ENCODE measurements at regions not wholly inside any gene's neighbourhood (a gene's known extent, or its start where the extent isn't known, plus 50 kb on each side); places are given as distances from the start of the nearest gene placed in this dataset.

DNA sequence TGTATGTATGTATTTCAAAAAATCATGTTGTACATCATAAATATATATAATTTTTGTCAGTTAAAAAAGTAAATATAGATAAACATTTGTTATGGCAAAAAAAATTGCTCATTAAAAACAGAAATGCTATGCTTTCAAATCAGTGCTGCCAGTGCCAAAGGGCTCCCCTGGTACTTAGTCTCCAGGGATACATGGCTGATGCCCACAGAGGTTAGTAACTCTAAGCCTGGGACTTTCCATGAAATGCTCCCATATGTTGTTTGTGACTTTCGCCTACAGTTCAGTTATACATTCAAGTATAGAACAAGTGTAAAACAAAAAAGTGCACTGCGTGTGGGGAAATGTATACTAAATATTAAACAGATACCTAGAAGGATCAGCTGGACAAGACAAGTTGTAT is 104.0 kb downstream of the TENT5A start:
- no peak for FAIRE-seq
- H3K4me1 ChIP-seq (ENCODE audit: control insufficient read depth, insufficient read depth, low read length), result no peaks in the 10 kb centered on the region
- H3K4me2 ChIP-seq (ENCODE audit: control insufficient read depth, insufficient read depth), result no peak overlapping the region
- intact Hi-C loops (cut with micrococcal nuclease; ENCODE audit: unreplicated experiment), result no loop called here
- ChIA-PET RAD21 (ENCODE audit: unreplicated experiment) (interaction anchor here (0.8 kb wide), 1 partner anchor 81 kb away, joined by 3 read pairs; no protein-coding TSS in a partner anchor), SMC1A (ENCODE audit: uncharacterized antibody, unreplicated experiment) (interaction anchor here (0.8 to 2.0 kb wide), 4 partner anchors 12 to 86 kb away, joined by 3 to 5 read pairs (median 4); no protein-coding TSS in a partner anchor), POLR2A (no interaction called here), CTCF (no interaction called here)
- TF ChIP-seq SMAD1 (IDR thresholded peaks at IDR 0.05; ENCODE audit: low read depth, partially characterized antibody), result no peak
- TF ChIP-seq MEF2B (IDR thresholded peaks at IDR 0.05; ENCODE audit: partially characterized antibody, poor library complexity, severe bottlenecking), result peak; percentile 94
- TF ChIP-seq GATAD2B (conservative IDR thresholded peaks at IDR 0.05; ENCODE audit: low read depth), result 0 out of 2 replicates have a peak, but pooled peaks have one; percentile 38
- TF ChIP-seq SMARCA5 (IDR thresholded peaks at IDR 0.05), result no peak
- TF ChIP-seq RELB (IDR thresholded peaks at IDR 0.05; ENCODE audit: low read depth), result 0 out of 2 replicates have a peak, but pooled peaks have one; percentile 21
- no peak overlapping the region for H3K9ac ChIP-seq (ENCODE audit: control insufficient read depth, insufficient read depth, low read length)
- WGBS (ENCODE audit: insufficient coverage, insufficient replicate concordance, low lambda C conversion rate, missing lambda C conversion rate), result 32% methylated on average over 2 of the region's 2 CpGs
- BruUV-seq (replicated peaks), result no TSS peak
- no peak overlapping the region for H3K4me3 ChIP-seq
- no peak for DNase-seq (ENCODE audit: low read depth, low spot score)
- H4K20me1 ChIP-seq (ENCODE audit: control insufficient read depth, insufficient read depth), result no peaks in the 10 kb centered on the region
- no peaks in the 10 kb centered on the region for H3K36me3 ChIP-seq (ENCODE audit: control insufficient read depth in 2 of 2, insufficient read depth in 2 of 2, low read length in 1 of 2)
- no peaks in the 10 kb centered on the region for H3K27me3 ChIP-seq (replicated peaks in 1 of 2; ENCODE audit: control insufficient read depth in 2 of 2, insufficient read depth in 2 of 2, low read length in 1 of 2)
- ATAC-seq, result peak; percentile 53
- no peaks in the 10 kb centered on the region for H3K9me3 ChIP-seq (replicated peaks; ENCODE audit: control insufficient read depth, insufficient read depth, low read length)
- H3K79me2 ChIP-seq (ENCODE audit: control insufficient read depth, insufficient read depth, low read length), result no peaks in the 10 kb centered on the region
- in situ Hi-C loops (cut with MboI), result no loop called here
- H3K27ac ChIP-seq (ENCODE audit: control insufficient read depth, insufficient read depth), result no peak overlapping the region
- H2AFZ ChIP-seq (ENCODE audit: control insufficient read depth, low read depth, low read length), result no peak overlapping the region

GRCh38 chr6:81643156-81643555 is 109.3 kb downstream of the TENT5A start:
- in situ Hi-C loops (cut with MboI), result no loop called here
- Histone ChIP-seq H2AFZ (ENCODE audit: control insufficient read depth, low read depth, low read length) (no peak overlapping the region), H3K4me3 (no peak overlapping the region), H3K27me3 (replicated peaks in 1 of 2; ENCODE audit: control insufficient read depth in 2 of 2, insufficient read depth in 2 of 2, low read length in 1 of 2) (no peaks in the 10 kb centered on the region), H3K4me2 (ENCODE audit: control insufficient read depth, insufficient read depth) (no peak overlapping the region), H3K36me3 (ENCODE audit: control insufficient read depth in 2 of 2, insufficient read depth in 2 of 2, low read length in 1 of 2) (no peaks in the 10 kb centered on the region), H3K79me2 (ENCODE audit: control insufficient read depth, insufficient read depth, low read length) (no peaks in the 10 kb centered on the region), H3K9me3 (replicated peaks; ENCODE audit: control insufficient read depth, insufficient read depth, low read length) (no peaks in the 10 kb centered on the region), H3K27ac (ENCODE audit: control insufficient read depth, insufficient read depth) (no peak overlapping the region), H3K4me1 (ENCODE audit: control insufficient read depth, insufficient read depth, low read length) (no peaks in the 10 kb centered on the region), H4K20me1 (ENCODE audit: control insufficient read depth, insufficient read depth) (no peaks in the 10 kb centered on the region), H3K9ac (ENCODE audit: control insufficient read depth, insufficient read depth, low read length) (no peak overlapping the region)
- no peak for ATAC-seq
- no peak for DNase-seq (ENCODE audit: low read depth, low spot score)
- no TSS peak for BruUV-seq (replicated peaks)
- CTCF ChIA-PET, result no interaction called here
- intact Hi-C loops (cut with micrococcal nuclease; ENCODE audit: unreplicated experiment), result no loop called here
- POLR2A ChIA-PET, result no interaction called here
- SMC1A ChIA-PET (ENCODE audit: uncharacterized antibody, unreplicated experiment), result interaction anchor here (0.7 to 1.0 kb wide), 4 partner anchors 10 to 18 kb away, joined by 3 to 4 read pairs (median 4); no protein-coding TSS in a partner anchor
- TF ChIP-seq ZNF622 (IDR thresholded peaks at IDR 0.05), result no peak
- TF ChIP-seq ZNF24 (IDR thresholded peaks at IDR 0.05), result no peak
- TF ChIP-seq NR2C2 (IDR thresholded peaks at IDR 0.05; ENCODE audit: borderline replicate concordance, control insufficient read depth, insufficient read length, low read depth), result no peak
- FAIRE-seq, result no peak
- RAD21 ChIA-PET (ENCODE audit: unreplicated experiment), result no interaction called here
